PFSK-1 (cell line): ENCODE measurements at regions not wholly inside any gene's neighbourhood (a gene's known extent, or its start where the extent isn't known, plus 50 kb on each side); places are given as distances from the start of the nearest gene placed in this dataset.

Source experiments
- FOXP2 ChIP-seq: optimal IDR thresholded peaks from 2 replicates; pipeline ENCODE3; 2011; ENCODE audit warnings: borderline replicate concordance, control low read depth, inconsistent platforms; ENCODE audit not compliant: insufficient read depth; ENCODE audit errors: extremely low read length, extremely low read depth
- POLR2AphosphoS5 ChIP-seq: IDR thresholded peaks from 2 replicates; pipeline ENCODE4 v1.6.1; 2012; ENCODE audit warnings: low read depth, mild to moderate bottlenecking, control low read depth, low read length, moderate library complexity
- REST ChIP-seq, 2 experiments: IDR thresholded peaks; 2 replicates each; pipeline versions ENCODE4 v1.6.1 to v1.8.0; 2011 to 2012; ENCODE audit warnings: low read depth in 2 of 2, low read length in 2 of 2, control low read depth in 1 of 2, inconsistent platforms in 1 of 2, mild to moderate bottlenecking in 1 of 2, moderate library complexity in 1 of 2; ENCODE audit not compliant: insufficient read depth in 1 of 2
- SIN3A ChIP-seq: IDR thresholded peaks from 2 replicates; pipeline ENCODE4 v1.6.1; 2012; ENCODE audit warnings: mild to moderate bottlenecking, low read length, moderate library complexity, borderline replicate concordance; ENCODE audit not compliant: insufficient read depth
- TAF1 ChIP-seq: IDR thresholded peaks from 2 replicates; pipeline ENCODE4 v1.6.1; 2012; ENCODE audit warnings: low read length, control low read depth, borderline replicate concordance; ENCODE audit not compliant: insufficient read depth

- no peak for TF ChIP-seq POLR2AphosphoS5
- TF ChIP-seq SIN3A = no peak
- TF ChIP-seq FOXP2 = no peak
- TF ChIP-seq TAF1 = no peak
- no peak for TF ChIP-seq REST (IDR thresholded peaks at IDR 0.05; ENCODE audit: insufficient read depth in 1 of 2, low read depth in 2 of 2, low read length in 2 of 2)
These were observed 104.6 kb upstream of the COL3A1 start for GRCh38 chr2:188869550-188869949.

- TF ChIP-seq REST (IDR thresholded peaks at IDR 0.05; ENCODE audit: insufficient read depth in 1 of 2, low read depth in 2 of 2, low read length in 2 of 2) (no peak), TAF1 (no peak), SIN3A (no peak), FOXP2 (no peak), POLR2AphosphoS5 (no peak)
These were observed 103.9 kb upstream of the COL3A1 start for GRCh38 chr2:188870289-188870688.

GRCh38 chr2:188875104-188875503 lies 99.1 kb upstream of the COL3A1 start:
- TF ChIP-seq SIN3A (no peak), TAF1 (no peak), POLR2AphosphoS5 (no peak), REST (IDR thresholded peaks at IDR 0.05; ENCODE audit: insufficient read depth in 1 of 2, low read depth in 2 of 2, low read length in 2 of 2) (no peak), FOXP2 (no peak)

- TF ChIP-seq SIN3A = no peak
- no peak for TF ChIP-seq REST (IDR thresholded peaks at IDR 0.05; ENCODE audit: insufficient read depth in 1 of 2, low read depth in 2 of 2, low read length in 2 of 2)
- no peak for TF ChIP-seq POLR2AphosphoS5
- no peak for TF ChIP-seq TAF1
- no peak for TF ChIP-seq FOXP2
These were observed 95.5 kb upstream of the COL3A1 start for GRCh38 chr2:188878716-188879115.

GRCh38 chr2:188880740-188881139 lies 93.4 kb upstream of the COL3A1 start:
- TF ChIP-seq FOXP2 (no peak), SIN3A (no peak), TAF1 (no peak), POLR2AphosphoS5 (no peak), REST (IDR thresholded peaks at IDR 0.05; ENCODE audit: insufficient read depth in 1 of 2, low read depth in 2 of 2, low read length in 2 of 2) (no peak)
